ENCODE measurements at regions not wholly inside any gene's neighbourhood (a gene's known extent, or its start where the extent isn't known, plus 50 kb on each side); places are given as distances from the start of the nearest gene placed in this dataset.
"Not testable (repeated sequence)": the region's sequence is repeated elsewhere in the genome, so short reads cannot be mapped to it uniquely, and the experiment has no call there.

DNA sequence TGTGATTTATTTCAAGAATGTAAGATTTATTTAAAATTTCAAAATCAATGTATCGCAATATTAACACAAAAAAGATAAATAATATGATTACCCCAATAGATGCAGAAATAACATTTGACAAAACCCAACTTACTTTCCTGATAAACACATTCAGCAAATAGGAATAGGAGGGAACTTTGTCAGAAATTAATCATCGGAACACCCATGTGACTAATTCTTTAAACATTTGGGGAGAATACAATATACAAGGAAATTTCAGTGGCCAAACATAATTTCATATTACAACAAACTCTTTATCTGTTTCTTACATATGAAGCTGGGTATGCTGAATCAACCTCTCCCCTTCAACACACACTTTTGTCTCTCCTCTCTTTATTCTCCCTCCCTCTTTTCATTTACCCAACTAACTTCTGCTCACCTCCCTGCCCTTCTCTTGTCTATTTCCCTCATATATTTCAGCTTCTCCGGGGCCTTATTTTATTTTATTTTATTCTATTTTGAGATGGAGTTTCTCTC is 309.6 kb upstream of the CNTNAP5 start:
- no peak for DNase-seq (ENCODE audit: low read depth in 2 of 2)

DNA sequence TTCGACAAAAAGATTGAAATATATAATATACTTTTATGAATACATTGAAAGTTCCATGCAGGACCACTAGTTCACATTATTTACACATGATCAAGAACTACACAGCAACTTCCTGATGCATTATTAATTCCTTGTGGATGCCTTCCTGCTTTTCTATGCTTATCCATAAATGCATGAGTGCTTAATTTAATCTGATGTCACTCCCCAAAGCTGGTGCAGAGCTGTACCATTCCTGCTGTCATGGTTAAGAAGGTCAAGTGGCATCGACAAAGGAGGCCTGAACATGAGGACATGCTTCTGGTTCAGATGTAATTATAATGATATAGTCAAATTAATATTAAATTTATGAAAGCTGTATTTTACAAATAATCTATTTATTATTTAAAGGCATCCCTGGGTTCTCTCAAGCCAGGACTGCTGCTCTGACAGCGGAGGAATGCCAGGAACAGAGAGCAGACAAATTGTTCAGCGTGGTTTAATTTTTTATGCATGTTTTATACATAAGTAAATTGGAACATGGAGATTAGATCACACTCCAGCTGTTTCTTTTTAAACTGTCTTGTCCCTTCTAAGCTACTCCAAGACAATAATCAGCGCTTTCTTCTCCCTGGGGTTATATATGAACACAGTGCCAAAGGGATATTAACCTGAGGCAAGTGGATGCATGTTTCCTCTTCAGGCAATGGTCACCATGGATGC is 307.3 kb upstream of the CNTNAP5 start:
- no peak for DNase-seq (ENCODE audit: low read depth in 2 of 2)

DNA sequence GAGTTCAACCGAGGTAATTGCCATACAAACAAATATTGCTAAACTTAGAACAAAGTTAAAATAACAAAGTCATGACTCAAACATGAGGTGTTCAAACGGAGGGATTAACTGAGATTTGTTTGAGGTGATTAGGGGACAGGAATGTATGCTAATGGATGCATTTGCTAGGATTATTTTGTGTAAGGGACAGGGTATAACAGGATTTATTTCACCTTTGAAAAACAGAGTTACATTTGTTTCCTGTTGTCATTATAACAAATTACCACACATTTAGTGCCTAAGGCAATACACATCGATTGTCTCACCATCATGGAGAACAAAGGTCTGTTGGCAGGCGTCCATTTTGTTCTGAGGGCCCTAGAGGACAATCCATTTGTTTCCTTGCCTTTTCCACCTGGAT is 304.3 kb upstream of the CNTNAP5 start:
- no peak for DNase-seq (ENCODE audit: low read depth in 2 of 2)

DNA sequence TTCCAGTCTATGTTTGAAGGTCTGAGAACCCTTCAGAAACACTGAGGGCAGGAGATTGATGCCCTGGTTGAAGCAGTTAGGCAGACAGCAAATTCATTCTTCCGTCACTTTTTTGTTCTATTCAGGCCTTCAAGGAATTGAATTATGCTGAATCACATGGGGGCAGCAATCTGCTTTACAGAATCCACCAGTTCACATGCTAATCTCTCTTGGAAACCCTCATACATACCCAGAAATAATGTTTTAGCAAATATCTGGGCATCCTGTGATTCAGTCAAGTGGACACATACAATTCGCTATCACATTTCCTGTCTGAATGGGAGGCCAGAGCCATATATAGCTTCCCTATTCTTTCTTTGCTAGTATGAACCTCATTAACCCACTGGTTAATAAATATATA is 301.4 kb upstream of the CNTNAP5 start:
- no peak for DNase-seq (ENCODE audit: low read depth in 2 of 2)

DNA sequence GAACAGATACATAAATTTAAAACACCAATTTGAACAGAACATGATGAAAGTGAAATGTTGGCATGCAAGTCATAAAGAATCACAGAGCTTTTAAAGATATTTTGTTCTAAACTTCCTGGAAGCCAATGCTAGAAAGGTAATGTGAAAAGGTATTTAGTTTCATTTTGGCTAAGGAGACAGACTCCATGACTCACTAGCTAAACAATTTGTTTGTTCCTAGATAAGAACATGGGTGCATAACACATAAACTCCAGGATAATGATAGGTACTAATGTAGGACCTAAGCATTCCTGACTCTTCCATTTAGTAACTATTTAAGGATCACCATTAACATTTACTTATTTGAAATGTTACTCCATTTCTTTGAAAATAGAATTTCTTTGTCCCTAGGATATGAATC is 292.5 kb upstream of the CNTNAP5 start:
- DNase-seq (ENCODE audit: low read depth in 2 of 2), result no peak

DNA sequence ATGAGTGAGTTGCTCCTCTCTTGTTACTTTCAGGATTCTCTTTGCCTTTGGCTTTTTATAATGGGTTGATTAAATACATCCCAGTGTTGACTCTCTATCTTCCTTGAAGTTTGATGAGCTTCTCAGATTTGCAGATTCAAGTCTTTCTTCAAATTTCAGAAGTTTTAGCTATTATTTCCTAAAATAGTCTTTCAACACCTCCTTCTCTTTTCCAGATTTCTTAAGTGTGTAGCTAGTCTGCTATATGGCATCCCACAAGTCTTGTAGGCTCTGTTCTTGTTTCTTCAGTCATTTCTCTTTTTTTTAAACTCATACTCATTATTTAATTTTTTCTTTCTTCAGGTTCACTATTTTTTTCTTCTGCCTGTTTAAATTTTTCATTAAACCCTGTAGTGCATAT is 287.7 kb upstream of the CNTNAP5 start:
- DNase-seq (ENCODE audit: low read depth in 2 of 2), result no peak

DNA sequence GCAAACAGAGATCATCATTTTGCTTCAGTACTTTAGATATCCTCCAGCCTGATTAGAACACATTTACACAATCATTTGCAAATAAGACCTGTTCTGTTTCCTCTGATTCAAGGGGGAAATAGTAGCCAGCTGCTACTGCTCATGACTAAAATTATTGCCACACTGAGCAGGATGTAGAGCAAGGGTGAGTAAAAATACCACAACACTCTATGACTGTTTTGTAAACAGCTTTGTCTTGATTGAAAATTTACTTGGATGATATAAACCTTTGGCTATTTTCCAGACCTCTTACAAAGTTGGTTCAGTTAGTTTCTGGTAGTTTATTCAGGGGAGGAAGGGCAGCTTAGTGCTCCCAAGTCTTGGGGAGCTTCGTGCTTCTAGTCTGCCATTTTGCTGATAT is 286.4 kb upstream of the CNTNAP5 start:
- DNase-seq (ENCODE audit: low read depth in 2 of 2), result no peak

DNA sequence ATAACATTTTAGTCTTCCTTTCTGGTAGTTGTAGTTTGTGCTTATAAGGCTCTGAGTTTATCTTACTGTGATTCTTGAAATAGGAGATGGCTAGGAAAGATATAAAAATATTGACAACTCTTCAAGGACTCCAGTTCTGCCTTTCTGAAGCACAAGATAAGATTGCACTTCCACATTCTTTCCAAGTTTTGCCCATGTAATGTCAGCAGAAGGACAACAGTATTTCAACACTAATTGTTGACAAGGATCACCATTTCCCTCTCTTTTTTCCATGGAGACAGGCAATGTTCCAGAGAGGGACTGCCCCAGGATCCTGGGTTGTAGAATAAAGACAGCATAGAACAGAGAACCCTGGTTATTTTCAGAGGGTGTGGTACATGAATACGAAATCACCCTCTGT is 279.1 kb upstream of the CNTNAP5 start:
- no peak for DNase-seq (ENCODE audit: low read depth in 2 of 2)

DNA sequence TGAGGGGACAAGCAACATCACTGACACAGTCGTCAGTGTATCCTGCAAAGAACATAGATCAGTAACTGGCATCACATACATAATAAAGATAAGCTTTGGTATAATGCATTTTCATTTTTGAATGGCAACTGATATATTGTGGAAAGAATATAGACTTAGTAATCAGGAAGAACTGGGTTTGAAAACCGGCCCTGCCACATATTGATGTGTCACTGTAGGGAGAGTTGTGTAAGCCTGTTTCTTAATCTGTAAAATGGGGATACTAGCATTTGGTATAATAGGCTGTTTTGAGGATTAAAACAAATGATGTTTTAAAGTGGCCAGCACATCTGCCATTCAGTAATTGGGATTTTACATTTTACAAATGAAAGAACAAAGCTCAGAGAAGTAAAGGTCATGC is 277.8 kb upstream of the CNTNAP5 start:
- no peak for DNase-seq (ENCODE audit: low read depth in 2 of 2)

DNA sequence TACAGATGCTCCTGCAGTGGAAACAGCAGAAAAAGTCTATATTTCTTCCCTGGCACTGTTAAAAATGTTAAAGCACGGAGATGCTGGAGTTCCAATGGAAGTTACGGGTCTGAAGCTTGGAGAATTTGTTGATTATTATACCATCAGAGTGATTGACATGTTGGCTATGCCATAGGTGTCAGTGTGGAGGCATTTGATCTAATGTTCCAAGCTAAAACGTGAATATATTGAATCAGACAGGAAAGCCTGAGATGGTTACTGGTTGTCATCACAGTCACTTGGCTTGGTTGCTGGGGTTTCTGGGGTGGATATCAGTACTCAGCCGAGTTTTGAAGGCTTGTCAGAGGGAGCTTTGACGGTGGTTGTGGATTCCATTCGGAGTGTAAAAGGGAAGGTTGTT is 262.9 kb upstream of the CNTNAP5 start:
- DNase-seq (ENCODE audit: low read depth in 2 of 2), result no peak

DNA sequence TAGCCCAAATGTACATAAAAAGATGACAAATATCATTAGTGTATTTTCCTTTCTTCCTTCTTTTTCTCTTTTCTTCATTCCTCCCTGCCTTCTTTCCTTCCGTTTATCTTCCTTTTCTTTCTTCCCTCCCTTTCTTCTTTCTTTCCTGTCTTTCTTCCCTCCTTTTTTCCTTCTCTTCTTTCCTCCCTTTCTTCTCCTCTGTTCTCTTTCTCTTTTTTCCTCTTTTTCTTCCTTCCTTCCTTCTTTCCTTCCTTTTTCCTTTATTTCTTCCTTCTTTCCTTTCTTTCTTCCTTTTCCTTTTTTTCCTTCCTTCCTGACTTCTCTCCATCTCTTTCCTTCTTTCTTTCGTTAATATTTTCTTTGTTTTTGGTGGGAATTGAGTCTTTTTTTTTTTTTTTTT is 256.9 kb upstream of the CNTNAP5 start:
- DNase-seq (ENCODE audit: low read depth in 2 of 2), result no peak

DNA sequence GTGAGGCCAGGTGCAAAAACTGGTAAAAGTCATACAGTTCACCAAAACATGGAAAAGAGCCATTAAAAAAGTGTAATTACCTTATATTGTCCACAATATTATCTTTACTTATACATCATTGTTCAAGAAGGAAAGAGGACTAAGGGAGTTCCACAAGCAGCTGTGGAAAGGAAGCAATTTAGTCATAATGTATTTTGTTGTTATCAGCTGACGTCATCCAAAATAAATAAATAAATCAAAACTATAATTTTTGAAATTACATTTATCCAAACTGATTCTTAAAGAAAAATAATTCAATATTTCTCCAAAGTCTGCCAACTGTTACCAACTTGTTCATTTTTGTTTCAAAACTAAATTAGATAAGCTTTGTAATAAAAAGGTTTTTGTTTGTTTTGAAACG is 256.1 kb upstream of the CNTNAP5 start:
- no peak for DNase-seq (ENCODE audit: low read depth in 2 of 2)

DNA sequence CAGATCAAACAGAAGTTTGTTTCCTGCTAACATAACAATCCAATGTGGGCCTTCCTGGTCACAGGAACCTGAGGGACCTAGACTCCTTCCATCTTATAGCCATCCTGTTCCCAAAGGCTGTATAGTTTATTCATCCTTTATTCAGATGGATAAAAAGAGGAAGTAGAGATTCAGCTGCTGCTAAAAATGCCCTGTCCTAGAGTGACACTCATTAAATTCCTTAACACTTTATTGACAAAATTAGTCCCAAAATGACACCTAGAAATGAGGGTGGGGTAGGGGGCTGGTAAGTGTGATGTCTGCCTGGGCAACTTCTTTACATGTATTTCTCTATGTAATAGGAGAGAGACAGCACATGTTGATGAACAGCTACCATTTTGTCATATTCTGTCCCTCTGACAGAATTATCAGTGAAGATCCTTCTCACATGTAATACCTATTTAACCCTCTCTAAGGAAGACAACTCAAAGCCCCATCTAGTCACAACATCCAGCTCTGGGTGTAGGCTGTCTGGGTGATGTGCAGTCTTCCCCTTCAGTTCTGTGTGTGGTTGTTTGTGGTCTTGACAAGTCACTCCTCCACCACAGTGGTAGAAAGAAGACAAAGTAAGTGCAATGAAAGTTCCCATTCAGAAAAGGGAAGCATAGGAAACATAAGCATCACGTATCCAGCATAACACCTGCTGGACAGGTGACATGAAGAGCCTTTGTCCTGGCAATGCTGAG is 253.9 kb upstream of the CNTNAP5 start:
- DNase-seq (ENCODE audit: low read depth in 2 of 2), result no peak

DNA sequence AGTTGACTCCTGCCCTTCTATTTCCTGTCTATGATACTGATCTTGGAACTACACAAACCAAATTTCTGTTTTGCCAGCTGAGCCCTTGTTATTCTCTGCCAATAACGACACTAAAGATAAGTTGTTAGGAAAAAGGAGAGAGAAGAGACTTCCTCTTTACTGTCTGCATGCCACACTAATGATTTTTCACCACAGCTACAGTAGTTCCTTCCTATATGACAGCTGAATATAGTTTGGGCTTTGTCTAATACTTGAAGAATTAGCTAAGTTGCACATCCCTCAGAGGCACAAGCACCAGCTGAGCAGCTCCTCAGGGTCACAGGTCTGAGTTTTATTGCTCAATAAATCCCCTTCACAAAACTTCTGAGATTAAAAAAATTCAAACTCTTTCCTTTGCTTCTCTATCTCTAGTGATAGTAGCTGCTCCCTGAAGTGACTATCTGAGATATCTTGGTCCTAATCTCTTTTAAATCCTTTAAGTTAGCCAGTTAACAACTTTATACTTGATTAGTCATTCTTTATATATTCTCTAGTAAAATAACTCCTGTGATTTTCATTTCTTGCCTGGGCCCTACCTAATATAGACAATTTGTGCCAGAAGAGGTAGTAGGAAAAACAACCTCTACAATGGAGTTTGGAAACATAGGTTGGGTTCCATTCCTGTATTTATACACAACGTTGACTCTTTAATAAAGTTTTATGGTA is 253.0 kb upstream of the CNTNAP5 start:
- no peak for DNase-seq (ENCODE audit: low read depth in 2 of 2)

DNA sequence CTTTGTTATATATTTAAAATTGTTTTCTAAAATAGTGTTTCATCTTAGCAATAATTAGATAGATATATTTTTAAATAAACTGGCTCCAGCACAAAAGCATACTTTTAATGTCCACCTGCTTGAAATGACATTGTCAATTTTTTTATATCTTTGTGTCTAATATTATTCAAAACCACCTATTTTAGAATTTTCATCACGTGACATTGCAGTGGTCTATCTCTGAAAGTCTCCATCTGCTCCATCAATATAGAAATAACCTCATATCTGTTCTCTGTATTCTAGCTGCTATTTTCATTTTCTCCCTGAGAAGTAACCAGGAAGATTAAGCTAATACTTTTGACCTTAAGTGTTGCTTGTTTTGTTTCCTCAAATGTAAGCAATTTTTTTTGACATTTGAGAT is 248.0 kb upstream of the CNTNAP5 start:
- no peak for DNase-seq (ENCODE audit: low read depth in 2 of 2)

DNA sequence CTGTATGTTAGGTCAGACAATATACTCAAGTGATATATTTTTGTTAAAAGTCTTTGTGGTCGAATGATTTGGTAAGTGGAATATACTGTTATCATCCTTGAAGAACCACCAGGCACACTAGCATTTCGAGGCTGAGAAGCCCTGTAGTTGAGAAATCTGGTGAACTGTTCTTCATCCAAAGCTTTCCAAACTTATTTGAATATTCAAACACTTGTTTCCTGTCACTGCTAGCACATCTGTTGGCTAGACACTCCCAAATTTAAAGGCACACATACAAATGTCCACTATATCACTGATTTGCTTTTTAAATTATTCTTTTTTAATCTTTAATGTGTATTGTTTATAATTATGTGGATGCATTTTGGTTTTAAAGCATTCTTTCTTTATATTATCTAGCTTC is 241.9 kb upstream of the CNTNAP5 start:
- DNase-seq (ENCODE audit: low read depth in 2 of 2), result no peak

DNA sequence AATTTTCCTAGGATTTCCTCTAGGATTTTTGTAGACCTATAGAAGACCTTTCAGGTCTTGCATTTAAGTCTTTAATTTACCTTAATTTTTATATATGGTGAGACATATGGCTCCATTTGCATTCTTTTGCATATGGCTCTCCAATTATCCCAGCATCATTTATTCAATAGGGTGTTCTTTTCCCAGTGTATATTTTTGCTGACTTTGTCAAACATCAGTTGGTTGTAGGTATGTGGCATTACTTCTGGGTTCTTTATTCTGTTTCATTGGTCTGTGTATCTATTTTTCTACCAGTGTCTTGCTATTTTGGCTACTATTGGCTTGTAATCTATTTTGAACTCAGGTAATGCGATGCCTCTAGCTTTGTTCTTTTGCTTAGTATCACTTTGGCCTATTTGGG is 239.8 kb upstream of the CNTNAP5 start:
- no peak for DNase-seq (ENCODE audit: low read depth in 2 of 2)

DNA sequence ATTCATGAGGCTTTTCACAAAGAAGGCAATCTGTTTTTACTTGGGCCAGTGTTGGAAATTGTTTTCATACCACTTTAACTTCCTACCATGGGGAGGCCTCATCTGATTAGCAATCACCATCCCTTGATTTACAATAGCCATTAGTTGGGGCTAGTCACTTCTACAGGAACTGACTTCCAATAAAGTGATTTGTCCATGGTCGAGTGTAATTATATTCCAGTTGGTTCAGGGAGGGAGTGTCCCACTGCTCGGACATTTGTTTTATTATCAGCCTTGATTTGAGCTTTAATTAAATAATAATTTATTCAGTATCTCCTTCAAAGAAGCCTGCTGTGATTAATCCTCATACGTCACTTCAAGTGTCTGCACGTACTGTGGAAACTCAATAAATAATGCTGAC is 233.9 kb upstream of the CNTNAP5 start:
- no peak for DNase-seq (ENCODE audit: low read depth in 2 of 2)

DNA sequence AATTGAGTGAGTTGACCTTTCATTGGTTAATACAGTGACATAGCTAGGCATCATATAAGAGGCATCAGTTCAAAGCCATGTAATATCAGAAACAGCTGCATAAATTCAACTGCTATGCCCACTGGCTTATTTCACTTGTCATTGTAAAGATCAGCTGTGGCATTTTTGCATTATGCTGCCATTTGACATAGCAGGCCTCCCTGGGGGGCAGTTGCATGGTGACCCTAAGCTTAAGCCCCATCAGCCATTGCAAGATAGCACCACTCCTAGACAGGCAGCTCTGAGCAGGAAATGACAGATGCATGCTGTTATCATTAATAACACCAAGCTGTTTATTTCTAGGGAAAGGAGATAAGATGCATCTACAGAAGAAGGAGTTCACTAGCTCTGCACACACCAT is 233.4 kb upstream of the CNTNAP5 start:
- no peak for DNase-seq (ENCODE audit: low read depth in 2 of 2)

DNA sequence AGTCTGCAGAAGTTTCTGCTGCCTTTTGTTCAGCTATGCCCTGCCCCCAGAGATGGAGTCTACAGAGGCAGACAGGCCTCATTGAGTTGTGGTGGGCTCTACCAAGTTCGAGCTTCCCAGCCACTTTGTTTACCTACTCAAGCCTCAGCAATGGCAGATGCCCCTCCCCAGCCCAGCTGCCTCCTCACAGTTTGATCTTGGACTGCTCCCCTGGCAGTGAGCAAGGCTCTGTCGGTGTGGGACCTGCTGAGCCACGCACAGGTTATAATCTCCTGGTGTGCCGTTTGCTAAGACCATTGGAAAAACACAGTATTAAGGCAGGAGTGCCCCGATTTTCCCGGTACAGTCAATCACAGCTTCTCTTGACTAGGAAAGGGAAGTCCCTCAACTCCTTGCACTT is 221.0 kb upstream of the CNTNAP5 start:
- not testable (repeated sequence) for DNase-seq (ENCODE audit: low read depth in 2 of 2)

DNA sequence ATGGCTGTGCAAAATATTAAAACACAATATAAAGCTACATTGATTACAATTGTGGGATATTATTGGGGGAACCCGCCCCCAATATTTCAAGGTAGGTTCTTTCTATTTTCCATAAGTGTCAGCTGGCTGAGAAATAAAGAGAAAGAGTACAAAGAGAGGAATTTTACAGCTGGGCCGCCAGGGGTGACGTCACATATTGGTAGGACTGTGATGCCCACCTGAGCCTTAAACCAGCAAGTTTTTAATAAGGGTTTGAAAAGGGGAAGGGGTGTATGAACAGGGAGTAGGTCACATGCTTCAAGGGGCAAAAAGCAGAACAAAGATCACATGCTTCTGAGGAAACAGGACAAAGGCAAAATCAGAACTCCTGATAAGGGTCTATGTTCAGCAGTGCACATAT is 219.3 kb upstream of the CNTNAP5 start:
- not testable (repeated sequence) for DNase-seq (ENCODE audit: low read depth in 2 of 2)

DNA sequence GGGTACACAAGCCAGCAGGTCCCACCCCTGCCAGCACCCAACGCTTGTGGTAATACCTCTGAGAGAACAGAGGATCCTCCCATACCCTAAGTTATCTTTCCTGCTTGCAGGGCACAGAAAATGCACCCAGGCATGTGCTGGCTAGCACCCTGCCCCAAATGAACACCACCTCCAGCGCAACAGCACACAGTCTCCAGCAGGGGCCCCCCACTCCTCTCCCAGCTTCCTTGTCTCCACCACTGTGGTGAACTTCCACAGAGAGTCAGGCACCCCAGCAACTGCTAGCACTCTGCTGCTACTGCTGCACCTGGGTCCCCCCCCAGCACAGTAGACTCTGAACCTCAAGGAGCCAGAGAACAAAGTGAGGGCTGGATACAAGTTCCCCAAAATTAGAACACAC is 216.8 kb upstream of the CNTNAP5 start:
- no peak for DNase-seq (ENCODE audit: low read depth in 2 of 2)

DNA sequence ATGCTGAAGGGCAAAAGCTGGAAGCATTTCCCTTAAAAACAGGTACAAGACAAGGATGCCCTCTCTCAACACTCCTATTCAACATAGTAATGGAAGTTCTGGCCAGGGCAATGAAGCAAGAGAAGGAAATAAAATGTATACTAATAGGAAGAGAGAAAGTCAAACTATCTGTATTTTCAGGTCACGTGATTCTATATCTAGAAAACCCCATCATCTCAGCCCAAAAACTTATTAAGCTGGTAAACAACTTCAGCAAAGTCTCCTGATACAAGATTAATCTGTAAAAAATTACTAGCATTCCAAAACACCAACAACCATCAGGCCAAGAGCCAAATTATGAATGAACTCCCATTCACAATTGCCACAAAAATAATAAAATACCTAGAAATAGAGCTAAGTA is 213.2 kb upstream of the CNTNAP5 start:
- DNase-seq (ENCODE audit: low read depth in 2 of 2), result no peak
